Upper lobe of left lung (tissue), 6 donors: ENCODE measurements at regions not wholly inside any gene's neighbourhood (a gene's known extent, or its start where the extent isn't known, plus 50 kb on each side); places are given as distances from the start of the nearest gene placed in this dataset.

Experiments
- ATAC-seq, 2 donors: fragments of 200-7000 bp; cut with Tn5 transposase; one replicate each; pipeline ENCODE4 v1.9.1; 2022; ENCODE audit warnings: mild to moderate bottlenecking in 2 of 2, moderate library complexity in 2 of 2; ENCODE audit not compliant: low FRiP score in 2 of 2
- DNase-seq, 2 donors: peaks; one replicate each; pipeline ENCODE4 v3.0.0-alpha.2; 2019 to 2020
- H3K27ac ChIP-seq, 4 donors: fragments of 200-600 bp; sonication (generic); one replicate each; pipeline ENCODE4 v1.5.1; 2016 to 2019
- H3K27me3 ChIP-seq, 4 donors: fragments of 200-600 bp; sonication (generic); one replicate each; pipeline ENCODE4 v1.5.1; 2017 to 2019
- H3K36me3 ChIP-seq, 4 donors: fragments of 200-600 bp; sonication (generic); one replicate each; pipeline ENCODE4 v1.5.1; 2016 to 2019
- H3K4me1 ChIP-seq, 4 donors: fragments of 200-600 bp; sonication (generic); one replicate each; pipeline ENCODE4 v1.5.1; 2018 to 2019
- H3K4me3 ChIP-seq, 4 donors: fragments of 200-600 bp; sonication (generic); one replicate each; pipeline ENCODE4 v1.5.1; 2017 to 2019; ENCODE audit warnings: mild to moderate bottlenecking in 2 of 4, moderate library complexity in 1 of 4
- H3K9me3 ChIP-seq, 4 donors: fragments of 200-600 bp; sonication (generic); one replicate each; pipeline ENCODE4 v1.5.1; 2018 to 2019
- EP300 ChIP-seq, 4 donors: sonication (generic); formaldehyde crosslinking; IDR thresholded peaks; one replicate each; pipeline ENCODE4 v1.5.1; 2017; ENCODE audit warnings: antibody characterized with exemption in 4 of 4, control low read depth in 2 of 4
- POLR2A ChIP-seq, 4 donors: fragments of 450-650 bp; IDR thresholded peaks; one replicate each; pipeline ENCODE4 v1.5.1; 2016 to 2017; ENCODE audit warnings: antibody characterized with exemption in 4 of 4, mild to moderate bottlenecking in 2 of 4
- POLR2AphosphoS5 ChIP-seq, 2 donors: sonication (generic); formaldehyde crosslinking; IDR thresholded peaks; one replicate each; pipeline ENCODE4 v1.5.1; 2017; ENCODE audit warnings: antibody characterized with exemption in 2 of 2
- WGBS, 2 donors: methylation state at CpG; one replicate each; pipeline ENCODE4 v1.1.5; 2017 to 2018; 5-methylcytosine and 5-hydroxymethylcytosine counted together
- TF ChIP-seq, protein P1 (sequence below), 6 experiments: fragments of 450-650 bp in 4 of 6; fragments of 200-600 bp in 2 of 6; sonication (generic) in 2 of 6; IDR thresholded peaks; one replicate each; pipeline ENCODE4 v1.5.1; 2016 to 2019; ENCODE audit warnings: antibody characterized with exemption in 6 of 6
- donor health status: DM: no; HTN: no; CAD: no; lungs with moderate emphysema.
- donor health status: DM: no; HTN: yes; CAD: no; lungs with severe emphysema.

DNA sequence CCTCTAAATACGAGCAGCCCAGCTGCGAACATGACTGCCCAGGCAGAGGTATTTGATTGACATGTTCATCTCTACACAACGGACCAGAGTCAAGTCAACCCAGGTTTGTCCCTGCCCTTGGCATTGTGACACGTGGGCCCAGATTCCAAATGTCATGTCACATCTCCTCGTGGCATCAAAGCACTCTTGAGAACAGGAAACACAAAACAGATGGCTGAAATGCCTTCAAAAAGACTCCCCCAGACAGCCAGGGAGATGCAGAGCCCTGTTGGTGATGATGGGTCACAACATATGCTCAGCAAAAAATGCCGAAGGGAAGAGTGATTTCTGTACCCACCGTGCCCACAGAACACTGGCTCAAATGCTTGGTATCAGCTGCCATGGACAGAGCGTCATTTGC lies 337.8 kb upstream of the DAB1 start:
- WGBS, 2 donors: 49 to 56% methylated on average over 8 of the region's 8 CpGs
- H3K4me3 ChIP-seq: no peak overlapping the region
- no peaks in the 10 kb centered on the region for H3K27me3 ChIP-seq
- no peak overlapping the region for H3K27ac ChIP-seq
- DNase-seq: no peak
- no peaks in the 10 kb centered on the region for H3K36me3 ChIP-seq
- TF ChIP-seq EP300 (IDR thresholded peaks at IDR 0.05): no peak
- no peak for TF ChIP-seq POLR2AphosphoS5 (IDR thresholded peaks at IDR 0.05)
- no peak for TF ChIP-seq POLR2A (IDR thresholded peaks at IDR 0.05)
- TF ChIP-seq, protein P1, sequence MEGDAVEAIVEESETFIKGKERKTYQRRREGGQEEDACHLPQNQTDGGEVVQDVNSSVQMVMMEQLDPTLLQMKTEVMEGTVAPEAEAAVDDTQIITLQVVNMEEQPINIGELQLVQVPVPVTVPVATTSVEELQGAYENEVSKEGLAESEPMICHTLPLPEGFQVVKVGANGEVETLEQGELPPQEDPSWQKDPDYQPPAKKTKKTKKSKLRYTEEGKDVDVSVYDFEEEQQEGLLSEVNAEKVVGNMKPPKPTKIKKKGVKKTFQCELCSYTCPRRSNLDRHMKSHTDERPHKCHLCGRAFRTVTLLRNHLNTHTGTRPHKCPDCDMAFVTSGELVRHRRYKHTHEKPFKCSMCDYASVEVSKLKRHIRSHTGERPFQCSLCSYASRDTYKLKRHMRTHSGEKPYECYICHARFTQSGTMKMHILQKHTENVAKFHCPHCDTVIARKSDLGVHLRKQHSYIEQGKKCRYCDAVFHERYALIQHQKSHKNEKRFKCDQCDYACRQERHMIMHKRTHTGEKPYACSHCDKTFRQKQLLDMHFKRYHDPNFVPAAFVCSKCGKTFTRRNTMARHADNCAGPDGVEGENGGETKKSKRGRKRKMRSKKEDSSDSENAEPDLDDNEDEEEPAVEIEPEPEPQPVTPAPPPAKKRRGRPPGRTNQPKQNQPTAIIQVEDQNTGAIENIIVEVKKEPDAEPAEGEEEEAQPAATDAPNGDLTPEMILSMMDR (IDR thresholded peaks at IDR 0.05): no peak
- no peak for ATAC-seq
- no peaks in the 10 kb centered on the region for H3K9me3 ChIP-seq
- no peaks in the 10 kb centered on the region for H3K4me1 ChIP-seq

DNA sequence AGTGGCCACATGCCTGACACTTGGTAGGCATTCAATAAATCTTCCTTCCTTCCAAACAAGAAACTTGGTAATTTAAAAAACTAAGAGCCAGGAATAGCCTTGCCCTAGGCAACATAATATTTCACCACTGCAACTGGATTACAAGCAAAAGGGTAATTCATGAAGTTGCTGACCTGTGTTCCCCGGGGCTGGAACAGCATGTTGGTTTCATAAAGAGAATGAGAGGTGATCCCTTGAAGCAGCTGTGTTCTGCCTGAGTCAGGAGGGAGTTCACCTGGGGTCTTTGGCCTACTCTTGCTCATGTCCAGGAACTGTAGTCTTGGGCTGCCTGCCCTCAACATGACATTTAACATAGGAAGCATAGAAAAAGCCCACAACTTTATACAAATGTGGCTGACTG lies 329.0 kb upstream of the DAB1 start:
- no peaks in the 10 kb centered on the region for H3K4me1 ChIP-seq
- TF ChIP-seq EP300 (IDR thresholded peaks at IDR 0.05): no peak
- no peak for TF ChIP-seq POLR2A (IDR thresholded peaks at IDR 0.05)
- no peak for TF ChIP-seq POLR2AphosphoS5 (IDR thresholded peaks at IDR 0.05)
- TF ChIP-seq, protein P1 (IDR thresholded peaks at IDR 0.05): no peak
- H3K4me3 ChIP-seq: no peak overlapping the region
- DNase-seq (no peak), ATAC-seq (no peak)
- H3K27me3 ChIP-seq: no peaks in the 10 kb centered on the region
- H3K36me3 ChIP-seq: no peaks in the 10 kb centered on the region
- whole genome bisulfite sequencing, 2 donors: 91% methylated on average over 1 of the region's 1 CpG
- no peak overlapping the region for H3K27ac ChIP-seq
- H3K9me3 ChIP-seq: no peaks in the 10 kb centered on the region

DNA sequence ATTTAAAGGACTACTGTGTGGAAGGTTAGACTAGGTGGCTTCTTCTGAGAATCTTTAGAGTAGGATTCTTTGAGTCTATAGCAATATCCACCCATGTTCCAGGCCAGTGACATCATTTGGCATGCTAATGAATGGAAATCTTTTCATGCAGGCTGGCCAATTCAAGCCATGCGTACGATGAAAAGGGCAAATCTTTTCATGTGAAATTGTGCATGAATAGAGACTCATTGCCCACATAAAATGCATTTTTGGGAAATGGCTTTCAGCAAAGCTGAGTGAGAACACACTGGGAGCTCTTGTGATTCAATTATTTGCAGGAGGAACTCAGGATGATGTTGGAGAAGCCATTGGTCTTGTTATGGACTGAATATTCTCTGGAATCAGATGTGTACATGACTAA lies 324.9 kb upstream of the DAB1 start:
- no peak overlapping the region for H3K4me3 ChIP-seq
- no peaks in the 10 kb centered on the region for H3K36me3 ChIP-seq
- no peak for ATAC-seq
- H3K4me1 ChIP-seq: no peaks in the 10 kb centered on the region
- no peak for DNase-seq
- no peaks in the 10 kb centered on the region for H3K27me3 ChIP-seq
- no peak for TF ChIP-seq POLR2A (IDR thresholded peaks at IDR 0.05)
- TF ChIP-seq POLR2AphosphoS5 (IDR thresholded peaks at IDR 0.05): no peak
- TF ChIP-seq EP300 (IDR thresholded peaks at IDR 0.05): no peak
- TF ChIP-seq, protein P1 (IDR thresholded peaks at IDR 0.05): no peak
- H3K27ac ChIP-seq: no peak overlapping the region
- 87 to 91% methylated on average over 2 of the region's 2 CpGs for WGBS, 2 donors
- H3K9me3 ChIP-seq: no peaks in the 10 kb centered on the region

DNA sequence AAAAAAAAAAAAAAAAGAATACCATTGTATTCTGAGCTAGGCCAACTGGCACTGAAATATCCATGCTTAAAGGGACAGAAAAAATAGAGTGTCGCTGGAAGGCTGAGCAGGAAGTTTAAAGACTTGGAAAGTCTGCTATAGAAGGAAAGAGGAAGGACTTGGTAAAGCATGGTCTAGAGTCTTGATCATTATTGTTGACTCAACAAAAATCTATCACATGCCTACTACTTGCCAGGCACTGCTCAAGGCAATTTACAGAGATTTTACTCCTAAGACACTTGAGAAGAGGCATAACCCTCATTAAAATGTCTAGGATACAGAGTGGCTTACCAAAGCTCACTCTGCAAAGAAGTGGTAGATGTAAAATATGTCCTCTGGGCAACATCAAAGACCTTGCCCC lies 324.0 kb upstream of the DAB1 start:
- H3K27me3 ChIP-seq: no peaks in the 10 kb centered on the region
- no peaks in the 10 kb centered on the region for H3K4me1 ChIP-seq
- no peak overlapping the region for H3K27ac ChIP-seq
- TF ChIP-seq POLR2A (IDR thresholded peaks at IDR 0.05): no peak
- no peak for TF ChIP-seq POLR2AphosphoS5 (IDR thresholded peaks at IDR 0.05)
- TF ChIP-seq EP300 (IDR thresholded peaks at IDR 0.05): no peak
- TF ChIP-seq, protein P1 (IDR thresholded peaks at IDR 0.05): no peak
- ATAC-seq: no peak
- no peaks in the 10 kb centered on the region for H3K9me3 ChIP-seq
- H3K36me3 ChIP-seq: no peaks in the 10 kb centered on the region
- no peak overlapping the region for H3K4me3 ChIP-seq
- DNase-seq: no peak
- 87 to 93% methylated on average over 1 of the region's 1 CpG for WGBS, 2 donors

DNA sequence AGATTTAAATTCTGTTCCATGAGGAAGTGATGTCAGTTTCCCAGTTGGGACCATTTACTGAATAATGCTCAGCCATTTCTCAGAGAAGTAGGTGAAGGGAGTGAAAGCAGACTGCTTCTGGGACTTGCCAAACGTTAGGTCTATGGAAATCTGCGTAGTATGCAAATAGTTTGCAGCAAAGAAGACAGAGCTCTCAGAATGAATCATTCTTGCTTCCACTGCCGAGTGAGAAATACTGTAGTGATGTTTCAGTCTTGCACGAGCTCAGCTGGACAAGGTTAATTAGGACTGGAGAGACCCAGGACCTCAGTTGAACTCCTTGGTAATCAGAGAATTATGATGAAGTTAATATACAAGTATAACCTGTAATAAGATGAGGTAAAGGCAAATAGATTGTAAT lies 317.7 kb upstream of the DAB1 start:
- Histone ChIP-seq H3K36me3 (no peaks in the 10 kb centered on the region), H3K27me3 (no peaks in the 10 kb centered on the region), H3K4me1 (no peaks in the 10 kb centered on the region), H3K9me3 (no peaks in the 10 kb centered on the region), H3K4me3 (no peak overlapping the region), H3K27ac (no peak overlapping the region)
- WGBS, 2 donors: 73 to 75% methylated on average over 4 of the region's 4 CpGs
- ATAC-seq: no peak
- no peak for TF ChIP-seq POLR2AphosphoS5 (IDR thresholded peaks at IDR 0.05)
- no peak for TF ChIP-seq EP300 (IDR thresholded peaks at IDR 0.05)
- TF ChIP-seq, protein P1 (IDR thresholded peaks at IDR 0.05): no peak
- TF ChIP-seq POLR2A (IDR thresholded peaks at IDR 0.05): no peak
- no peak for DNase-seq
